Panc1 (cell line): ENCODE measurements at regions not wholly inside any gene's neighbourhood (a gene's known extent, or its start where the extent isn't known, plus 50 kb on each side); places are given as distances from the start of the nearest gene placed in this dataset.

ENCODE experiments used
- CTCF ChIP-seq: fragments of 450-650 bp; IDR thresholded peaks from 2 replicates; pipeline ENCODE4 v1.5.1; 2017; ENCODE audit warnings: mild to moderate bottlenecking
- POLR2AphosphoS5 ChIP-seq: IDR thresholded peaks from 2 replicates; pipeline ENCODE4 v1.6.1; 2012; ENCODE audit warnings: mild to moderate bottlenecking, low read depth, low read length, moderate library complexity
- REST ChIP-seq, 2 experiments: IDR thresholded peaks; 2 replicates each; pipeline ENCODE4 v1.6.1; 2011 to 2012; ENCODE audit warnings: low read depth in 2 of 2, control low read depth in 1 of 2, low read length in 1 of 2, mild to moderate bottlenecking in 1 of 2, moderate library complexity in 1 of 2; ENCODE audit not compliant: insufficient read depth in 1 of 2
- SIN3A ChIP-seq: IDR thresholded peaks from 2 replicates; pipeline ENCODE4 v1.6.1; 2012; ENCODE audit warnings: low read depth, mild to moderate bottlenecking, low read length, moderate library complexity, borderline replicate concordance; ENCODE audit not compliant: insufficient read depth
- TCF7L2 ChIP-seq: IDR thresholded peaks from 2 replicates; pipeline ENCODE4 v1.6.1; 2011; ENCODE audit warnings: mild to moderate bottlenecking, low read depth, low read length, inconsistent platforms

DNA sequence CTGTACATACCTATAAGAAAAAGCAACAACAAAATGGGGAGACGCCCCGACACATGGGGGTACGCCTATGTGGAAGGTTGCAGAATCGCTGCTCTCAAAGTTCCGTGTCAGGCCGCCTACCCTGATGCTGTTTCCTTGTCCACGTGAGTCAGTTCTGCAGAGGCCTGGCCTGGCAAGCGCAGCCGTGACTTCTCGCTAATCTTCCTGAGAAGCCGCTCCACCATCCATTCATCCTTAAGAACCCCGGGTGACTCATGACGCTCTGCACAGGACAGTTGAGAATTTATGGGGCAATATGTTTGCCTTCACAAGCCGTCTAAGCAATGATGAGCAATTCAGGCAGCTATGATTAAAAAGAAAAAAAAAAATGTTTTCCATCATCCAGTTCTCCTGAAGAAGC is 122.3 kb upstream of the TMPRSS2 start:
- no peak for TF ChIP-seq CTCF
- no peak for TF ChIP-seq POLR2AphosphoS5
- TF ChIP-seq REST (IDR thresholded peaks at IDR 0.05; ENCODE audit: insufficient read depth in 1 of 2, low read depth in 2 of 2, low read length in 1 of 2) = no peak
- no peak for TF ChIP-seq SIN3A
- no peak for TF ChIP-seq TCF7L2
